Bronchial epithelial cell (primary cell): ENCODE measurements at regions not wholly inside any gene's neighbourhood (a gene's known extent, or its start where the extent isn't known, plus 50 kb on each side); places are given as distances from the start of the nearest gene placed in this dataset.

Source experiments
- DNase-seq: peaks from one replicate; pipeline ENCODE4 v3.0.0-alpha.2; 2010; ENCODE audit warnings: low read depth
- FAIRE-seq: peaks from 2 replicates; lab custom pipeline; 2011; peaks lifted over from hg19 to GRCh38; lab: Jason Lieb, UNC
- H3K27me3 ChIP-seq: 2 replicates; pipeline ENCODE4 v1.5.1; 2011; ENCODE audit warnings: low read length; ENCODE audit not compliant: control insufficient read depth, insufficient read depth
- H3K36me3 ChIP-seq: 2 replicates; pipeline ENCODE4 v1.5.1; 2011; ENCODE audit warnings: low read length; ENCODE audit not compliant: control insufficient read depth, insufficient read depth
- H3K4me3 ChIP-seq: 2 replicates; pipeline ENCODE4 v1.5.1; 2011; ENCODE audit warnings: mild to moderate bottlenecking, low read depth, low read length, control low read depth
- CTCF ChIP-seq: IDR thresholded peaks from 2 replicates; pipeline ENCODE4 v1.5.1; 2011; ENCODE audit warnings: mild to moderate bottlenecking, moderate library complexity, low read length, control low read depth, inconsistent platforms; ENCODE audit not compliant: insufficient read depth, severe bottlenecking

GRCh38 chr2:225938991-225939390 lies 539.5 kb downstream of the NYAP2 start:
- no peaks in the 10 kb centered on the region for H3K36me3 ChIP-seq
- FAIRE-seq: no peak
- TF ChIP-seq CTCF: no peak

GRCh38 chr2:225937625-225938187 lies 538.2 kb downstream of the NYAP2 start:
- FAIRE-seq (no peak), DNase-seq (peak; percentile 33)
- no peaks in the 10 kb centered on the region for H3K36me3 ChIP-seq

More at GRCh38 chr2:225938991-225939390, 539.5 kb downstream of the NYAP2 start:
- no peaks in the 10 kb centered on the region for H3K27me3 ChIP-seq
- no peak overlapping the region for H3K4me3 ChIP-seq
- DNase-seq: no peak

DNA sequence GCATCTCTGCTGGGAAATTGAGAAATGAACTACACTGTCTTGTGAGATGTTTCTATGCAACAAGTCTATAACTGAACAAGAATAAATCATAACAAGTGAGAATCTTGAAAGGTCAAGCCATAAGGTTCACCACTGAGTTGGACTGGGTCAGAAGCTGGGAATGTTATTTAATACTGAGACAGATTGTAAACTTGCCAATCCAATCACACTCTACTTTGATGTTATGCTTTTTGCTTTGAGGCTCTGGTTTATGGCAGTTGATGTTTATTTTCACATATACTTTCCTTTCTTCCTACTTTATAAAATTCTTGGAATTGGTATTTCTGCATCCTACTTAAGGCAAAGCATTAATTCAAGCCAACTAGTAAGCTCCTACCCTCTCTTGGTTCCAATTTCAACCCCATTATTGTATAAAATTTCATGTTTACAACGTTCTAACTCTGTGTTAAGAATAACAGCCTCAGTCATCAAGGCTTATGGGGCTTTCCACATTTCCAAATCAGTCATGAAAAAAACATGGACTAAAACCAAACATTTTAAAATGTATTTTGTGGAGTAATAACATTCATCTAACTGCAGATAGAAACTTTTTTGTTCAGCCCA lies 533.4 kb downstream of the NYAP2 start:
- Histone ChIP-seq H3K27me3 (no peaks in the 10 kb centered on the region), H3K36me3 (no peaks in the 10 kb centered on the region), H3K4me3 (no peak overlapping the region)
- DNase-seq (no peak), FAIRE-seq (no peak)
- no peak for TF ChIP-seq CTCF

More at GRCh38 chr2:225937625-225938187, 538.2 kb downstream of the NYAP2 start:
- no peak for TF ChIP-seq CTCF
- Histone ChIP-seq H3K27me3 (no peaks in the 10 kb centered on the region), H3K4me3 (no peak overlapping the region)

DNA sequence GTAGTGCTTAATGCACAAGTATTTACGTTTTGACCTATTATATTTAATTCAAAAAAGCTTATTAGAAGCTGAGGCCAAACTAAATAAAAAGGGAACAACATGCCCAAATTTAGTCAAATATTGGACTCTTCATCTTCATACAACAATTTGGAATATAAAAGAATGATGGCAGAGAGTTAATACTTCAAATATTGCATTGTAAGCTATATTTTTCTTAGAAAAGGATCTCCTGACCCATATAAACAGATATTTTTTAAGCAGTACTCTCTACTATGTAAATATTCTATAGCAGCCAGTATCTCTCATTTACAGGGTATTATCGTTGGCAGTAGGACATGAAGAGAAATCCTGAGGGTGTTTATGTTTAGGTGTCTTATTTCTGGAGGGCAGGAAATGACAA lies 531.2 kb downstream of the NYAP2 start:
- FAIRE-seq (no peak), DNase-seq (peak; percentile 12)
- no peak for TF ChIP-seq CTCF
- H3K36me3 ChIP-seq: no peaks in the 10 kb centered on the region
- no peak overlapping the region for H3K4me3 ChIP-seq
- H3K27me3 ChIP-seq: no peaks in the 10 kb centered on the region

DNA sequence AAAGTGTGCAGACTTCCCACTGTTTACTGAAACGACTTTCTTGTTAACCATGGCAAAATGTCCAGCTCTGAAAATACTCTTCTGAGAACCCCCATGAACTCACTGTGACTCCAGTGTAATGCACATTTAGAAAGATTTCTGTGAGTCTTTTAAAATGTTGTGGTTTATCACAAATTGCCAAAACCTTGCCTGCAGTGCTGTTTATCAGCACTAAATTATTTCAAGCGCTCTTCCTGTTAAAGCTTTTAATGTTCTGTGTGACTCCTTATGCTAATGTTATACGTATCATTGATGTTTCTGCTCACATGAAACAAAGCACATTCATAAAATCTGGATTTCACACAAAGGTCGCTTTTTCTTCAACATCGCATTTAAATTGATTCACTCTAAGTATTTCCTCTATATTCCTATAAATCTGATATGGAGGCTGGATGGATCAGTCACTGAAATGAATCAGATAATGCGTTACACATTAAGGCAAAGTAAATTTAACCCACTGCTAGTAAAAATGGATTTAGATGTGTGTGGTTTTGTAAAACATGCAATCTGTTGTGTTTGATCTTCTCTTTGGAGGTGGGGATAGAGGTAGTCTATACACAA lies 521.2 kb downstream of the NYAP2 start:
- FAIRE-seq: no peak
- TF ChIP-seq CTCF: no peak
- Histone ChIP-seq H3K36me3 (no peaks in the 10 kb centered on the region), H3K4me3 (no peak overlapping the region), H3K27me3 (no peaks in the 10 kb centered on the region)
- no peak for DNase-seq
